Psoas muscle (tissue), 7 donors: ENCODE measurements at regions not wholly inside any gene's neighbourhood (a gene's known extent, or its start where the extent isn't known, plus 50 kb on each side); places are given as distances from the start of the nearest gene placed in this dataset.

Experiments
- ATAC-seq, 4 donors: fragments of 200-7000 bp; cut with Tn5 transposase; one replicate each; pipeline ENCODE4 v1.9.1; 2020; ENCODE audit warnings: moderate library complexity in 3 of 4, mild to moderate bottlenecking in 2 of 4
- DNase-seq, 2 donors: peaks; one replicate each; pipeline ENCODE4 v3.0.0-alpha.2; 2020
- H3K27ac ChIP-seq: fragments of 200-600 bp; one replicate; pipeline ENCODE4 v1.8.0; 2022
- H3K27me3 ChIP-seq, 3 donors: fragments of 200-600 bp in 1 of 3; one replicate each; pipeline versions ENCODE4 v1.6.1 to v1.8.0; 2013 to 2022; ENCODE audit warnings: low read length in 2 of 3, mild to moderate bottlenecking in 2 of 3, moderate library complexity in 1 of 3; ENCODE audit not compliant: insufficient read depth in 3 of 3
- H3K36me3 ChIP-seq, 2 donors: fragments of 200-600 bp in 1 of 2; one replicate each; pipeline versions ENCODE4 v1.6.1 to v1.8.0; 2013 to 2022; ENCODE audit warnings: low read depth in 1 of 2, mild to moderate bottlenecking in 1 of 2, moderate library complexity in 1 of 2; ENCODE audit not compliant: insufficient read depth in 1 of 2
- H3K4me1 ChIP-seq: fragments of 200-600 bp; one replicate; pipeline ENCODE4 v1.8.0; 2022
- H3K4me3 ChIP-seq: fragments of 200-600 bp; one replicate; pipeline ENCODE4 v1.8.0; 2022; ENCODE audit warnings: mild to moderate bottlenecking
- H3K9me3 ChIP-seq: fragments of 200-600 bp; one replicate; pipeline ENCODE4 v1.8.0; 2022
- WGBS, 3 donors: extraction: QIAGEN DNeasy Blood & Tissue Kit; methylation state at CpG; one replicate each; pipeline versions ENCODE4 v1.1.6 to v1.1.7; 2013; 5-methylcytosine and 5-hydroxymethylcytosine counted together
- intact Hi-C, 2 donors: fragments of 100-400 bp; cut with DNase I; formaldehyde crosslinking; loops; one replicate each; pipeline versions ENCODE4 v1.11.0 to v1.14.2; 2022
- TF ChIP-seq, protein P1 (sequence below): fragments of 200-600 bp; IDR thresholded peaks from one replicate; pipeline ENCODE4 v1.8.0; 2022; ENCODE audit warnings: antibody characterized with exemption
- donor health status: healthy with polysubstance abuse.
- donor health status: DM: no; HTN: no; CAD: no; lungs with moderate emphysema.
- donor health status: Bipolar disorder and iron deficiency.
- donor health status: healthy.
- donor health status: DM: yes; HTN: yes; CAD: no.
- donor health status: DM: no; HTN: no; CAD: no.
- donor health status: DM: yes; HTN: yes; CAD: no.

DNA sequence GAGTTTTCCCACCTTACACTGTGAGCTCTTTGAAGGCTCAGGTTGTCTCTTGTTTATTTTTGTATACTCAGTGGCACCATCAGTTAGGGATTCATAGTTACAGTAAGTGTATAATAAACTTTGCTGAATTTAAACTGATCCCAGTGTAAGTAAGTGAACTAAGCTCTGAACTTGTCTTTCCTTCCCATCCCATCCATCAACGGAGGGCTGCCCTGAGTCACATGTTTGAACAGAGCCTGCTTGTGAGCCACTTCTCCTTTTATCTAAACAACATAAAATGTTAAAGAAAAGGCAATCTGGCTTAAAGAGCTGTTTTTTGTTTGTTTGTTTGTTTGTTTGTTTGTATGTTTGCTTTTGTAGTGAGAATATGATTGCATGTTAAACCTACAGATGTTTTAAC, 185.7 kb upstream of the MARCKS start:
- TF ChIP-seq, protein P1, sequence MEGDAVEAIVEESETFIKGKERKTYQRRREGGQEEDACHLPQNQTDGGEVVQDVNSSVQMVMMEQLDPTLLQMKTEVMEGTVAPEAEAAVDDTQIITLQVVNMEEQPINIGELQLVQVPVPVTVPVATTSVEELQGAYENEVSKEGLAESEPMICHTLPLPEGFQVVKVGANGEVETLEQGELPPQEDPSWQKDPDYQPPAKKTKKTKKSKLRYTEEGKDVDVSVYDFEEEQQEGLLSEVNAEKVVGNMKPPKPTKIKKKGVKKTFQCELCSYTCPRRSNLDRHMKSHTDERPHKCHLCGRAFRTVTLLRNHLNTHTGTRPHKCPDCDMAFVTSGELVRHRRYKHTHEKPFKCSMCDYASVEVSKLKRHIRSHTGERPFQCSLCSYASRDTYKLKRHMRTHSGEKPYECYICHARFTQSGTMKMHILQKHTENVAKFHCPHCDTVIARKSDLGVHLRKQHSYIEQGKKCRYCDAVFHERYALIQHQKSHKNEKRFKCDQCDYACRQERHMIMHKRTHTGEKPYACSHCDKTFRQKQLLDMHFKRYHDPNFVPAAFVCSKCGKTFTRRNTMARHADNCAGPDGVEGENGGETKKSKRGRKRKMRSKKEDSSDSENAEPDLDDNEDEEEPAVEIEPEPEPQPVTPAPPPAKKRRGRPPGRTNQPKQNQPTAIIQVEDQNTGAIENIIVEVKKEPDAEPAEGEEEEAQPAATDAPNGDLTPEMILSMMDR = no peak
- Histone ChIP-seq H3K4me1 (peaks cover 20% of the 10 kb centered on the region), H3K4me3 (no peak overlapping the region), H3K36me3 (no peaks in the 10 kb centered on the region), H3K9me3 (no peaks in the 10 kb centered on the region), H3K27me3 (no peaks in the 10 kb centered on the region), H3K27ac (no peak overlapping the region)
- DNase-seq (no peak), ATAC-seq (no peak)
- 35 to 58% (median 42%) methylated on average over 1 of the region's 1 CpG for WGBS, 3 donors
- intact Hi-C loops = no loop called here

DNA sequence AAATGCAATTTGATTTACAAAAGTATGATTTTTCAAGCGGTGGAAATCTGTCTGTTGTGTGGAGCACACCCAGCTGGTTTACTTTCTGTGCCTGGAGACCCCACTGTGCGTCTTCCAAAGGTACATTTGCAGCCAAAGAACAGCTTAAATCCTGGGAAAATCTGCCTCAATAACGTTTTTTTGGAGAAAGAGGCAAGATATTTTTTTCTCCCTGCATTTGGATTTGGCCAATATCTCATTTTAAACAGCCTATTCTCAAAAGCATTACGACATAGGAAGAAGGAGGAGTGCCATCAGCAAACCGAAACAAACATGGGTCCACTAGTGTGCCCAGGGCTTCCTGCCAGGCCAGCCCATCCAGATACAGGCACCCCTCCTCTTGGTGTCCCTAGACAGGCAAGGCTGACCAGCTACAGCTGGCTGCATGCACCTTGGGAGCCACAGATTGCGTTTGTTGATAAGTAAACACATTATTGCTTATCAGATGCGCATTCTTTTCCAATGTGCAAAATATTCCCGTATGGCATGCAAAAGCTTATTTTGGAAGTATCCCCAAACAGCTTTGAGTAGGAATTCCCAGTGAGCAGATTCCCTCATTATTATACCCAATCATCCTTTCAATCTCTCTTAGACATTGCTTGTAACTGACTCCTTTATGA, 184.5 kb upstream of the MARCKS start:
- DNase-seq (peak; percentile 56 to 80), ATAC-seq (peak in 3 of 4 donors; percentile 41 to 77 (median 48))
- Histone ChIP-seq H3K4me3 (peak overlapping the region; percentile 52), H3K9me3 (no peaks in the 10 kb centered on the region), H3K4me1 (peaks cover 29% of the 10 kb centered on the region), H3K27ac (no peak overlapping the region), H3K27me3 (no peaks in the 10 kb centered on the region), H3K36me3 (no peaks in the 10 kb centered on the region)
- intact Hi-C loops = no loop called here
- TF ChIP-seq, protein P1 = no peak
- 12 to 35% (median 20%) methylated on average over 8 of the region's 8 CpGs for WGBS, 3 donors

DNA sequence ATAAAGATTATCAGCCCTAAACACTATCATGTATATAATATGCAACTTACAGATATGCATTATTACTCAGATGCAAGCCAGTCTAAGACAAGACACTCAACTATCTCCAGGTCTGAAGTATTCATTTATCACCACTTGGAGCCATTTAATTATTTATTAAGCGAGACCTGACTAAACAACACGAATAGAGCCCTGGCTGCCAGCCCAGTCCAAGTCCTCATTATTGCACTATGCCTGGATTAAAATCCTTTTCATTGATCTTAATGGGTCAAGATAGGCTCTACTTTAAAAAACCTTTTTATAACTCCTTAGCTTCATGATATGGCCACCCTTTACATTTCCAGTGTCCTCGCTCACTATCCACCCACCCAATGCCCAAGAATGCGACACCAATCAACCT, 183.1 kb upstream of the MARCKS start:
- H3K9me3 ChIP-seq = no peaks in the 10 kb centered on the region
- H3K27ac ChIP-seq = no peak overlapping the region
- WGBS, 3 donors = 74 to 75% (median 74%) methylated on average over 4 of the region's 4 CpGs
- peaks cover 27% of the 10 kb centered on the region for H3K4me1 ChIP-seq
- intact Hi-C loops = no loop called here
- DNase-seq (no peak), ATAC-seq (no peak)
- H3K36me3 ChIP-seq = no peaks in the 10 kb centered on the region
- no peak overlapping the region for H3K4me3 ChIP-seq
- TF ChIP-seq, protein P1 = no peak
- no peaks in the 10 kb centered on the region for H3K27me3 ChIP-seq

DNA sequence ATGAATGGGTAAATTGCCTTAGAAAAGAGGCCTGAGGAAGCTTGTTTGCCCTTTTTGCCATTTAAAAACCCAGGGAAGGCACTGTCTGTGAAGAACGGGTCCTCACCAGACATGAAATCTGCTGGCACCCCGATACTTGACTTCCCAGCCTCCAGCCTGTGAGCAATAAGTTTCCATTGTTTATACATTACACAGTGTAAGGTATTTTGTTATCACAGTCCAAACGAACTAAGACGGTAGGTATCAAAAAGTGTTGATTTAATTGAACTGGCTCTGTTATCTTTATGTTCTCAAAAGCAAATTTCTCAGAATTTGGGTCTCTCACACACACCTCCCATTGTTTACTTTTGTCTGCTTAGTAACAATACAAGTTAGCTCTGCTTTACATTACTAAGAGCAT, 181.1 kb upstream of the MARCKS start:
- 88 to 95% (median 90%) methylated on average over 4 of the region's 4 CpGs for WGBS, 3 donors
- Histone ChIP-seq H3K27me3 (no peaks in the 10 kb centered on the region), H3K9me3 (no peaks in the 10 kb centered on the region), H3K27ac (no peak overlapping the region), H3K36me3 (no peaks in the 10 kb centered on the region), H3K4me1 (peaks cover 23% of the 10 kb centered on the region), H3K4me3 (no peak overlapping the region)
- TF ChIP-seq, protein P1 = no peak
- intact Hi-C loops = no loop called here
- no peak for DNase-seq
- ATAC-seq = no peak

DNA sequence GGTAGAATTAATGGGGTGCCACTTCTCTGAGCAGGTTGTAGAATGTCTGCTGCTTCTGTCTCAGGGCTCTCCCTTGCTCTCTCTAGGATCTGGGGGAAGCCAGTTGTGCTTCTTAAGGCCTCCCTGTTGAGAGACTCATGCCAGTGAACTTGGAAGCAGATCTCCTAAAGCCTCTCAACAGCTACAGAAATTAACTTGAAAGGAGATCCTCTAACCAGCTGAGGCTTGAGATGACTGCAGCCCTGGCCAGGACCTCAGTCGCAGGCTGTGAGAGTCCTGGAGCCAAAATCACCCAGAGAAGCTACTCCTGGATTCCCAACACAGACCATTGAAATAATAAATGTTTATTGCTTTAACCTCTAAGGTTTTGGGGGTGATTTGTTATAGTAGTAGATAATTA, 180.2 kb upstream of the MARCKS start:
- DNase-seq (no peak), ATAC-seq (peak; percentile 53 to 88 (median 58))
- Histone ChIP-seq H3K4me1 (peaks cover 17% of the 10 kb centered on the region), H3K27ac (peak overlapping the region; percentile 32), H3K4me3 (no peak overlapping the region), H3K36me3 (no peaks in the 10 kb centered on the region), H3K27me3 (no peaks in the 10 kb centered on the region), H3K9me3 (no peaks in the 10 kb centered on the region)
- intact Hi-C loops = no loop called here
- whole genome bisulfite sequencing, 3 donors = 14 to 28% (median 20%) methylated on average over 1 of the region's 1 CpG
- TF ChIP-seq, protein P1 = no peak
